ENCODE measurements at regions not wholly inside any gene's neighbourhood (a gene's known extent, or its start where the extent isn't known, plus 50 kb on each side); places are given as distances from the start of the nearest gene placed in this dataset.
"Not testable (repeated sequence)": the region's sequence is repeated elsewhere in the genome, so short reads cannot be mapped to it uniquely, and the experiment has no call there.

DNA sequence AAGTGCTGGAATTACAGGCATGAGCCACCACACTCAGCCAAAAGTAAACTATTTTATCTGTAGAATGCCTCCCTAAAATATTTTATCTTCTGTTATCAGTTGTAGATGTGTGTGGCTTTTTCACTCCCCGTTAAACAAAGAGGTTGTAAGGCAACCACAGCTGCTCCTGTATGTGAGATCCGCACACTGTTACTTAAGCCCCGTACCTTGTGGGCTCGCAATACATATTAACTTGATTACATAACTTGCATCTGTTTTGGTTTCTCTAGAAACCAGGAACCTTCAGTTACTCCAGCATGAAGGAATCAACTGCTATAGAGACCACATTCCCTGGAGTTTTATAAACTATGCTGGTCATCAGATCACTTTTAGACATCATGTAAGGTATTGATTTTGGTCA is 420.1 kb upstream of the SLC35B3 start:
- ChIA-PET CTCF (no interaction called here), POLR2A (no interaction called here)
- no peaks in the 10 kb centered on the region for H3K36me3 Mint-ChIP-seq (ENCODE audit: low read depth)

DNA sequence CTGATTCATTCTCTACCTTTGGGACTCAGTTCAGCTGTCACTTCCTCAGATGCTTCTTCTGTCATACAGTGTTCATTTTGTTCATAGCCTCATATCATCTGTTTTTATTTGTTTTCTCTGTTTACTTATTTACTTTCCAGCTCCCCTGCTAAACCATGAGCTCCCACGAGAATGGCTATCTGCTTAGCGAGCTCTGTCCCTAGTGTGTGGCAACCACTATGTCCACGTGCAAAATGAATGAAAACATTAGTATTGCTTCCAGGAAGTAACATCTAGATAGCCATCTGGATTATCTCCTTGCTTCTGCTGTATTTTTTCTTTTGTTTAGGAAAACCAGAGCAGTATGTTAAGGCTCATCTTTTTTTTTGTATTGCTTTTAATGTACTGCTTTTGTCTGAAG is 417.0 kb upstream of the SLC35B3 start:
- ChIA-PET CTCF (no interaction called here), POLR2A (no interaction called here)
- no peak overlapping the region for H3K27ac Mint-ChIP-seq
- H3K27me3 Mint-ChIP-seq, result no peaks in the 10 kb centered on the region
- H3K9me3 Mint-ChIP-seq, result peaks cover 2% of the 10 kb centered on the region
- H3K36me3 Mint-ChIP-seq (ENCODE audit: low read depth), result no peaks in the 10 kb centered on the region
- no peak overlapping the region for H3K4me3 Mint-ChIP-seq
- no peaks in the 10 kb centered on the region for H3K4me1 Mint-ChIP-seq
- no peak for DNase-seq

More for the DNA sequence above, 420.1 kb upstream of the SLC35B3 start:
- Mint-ChIP-seq H3K9me3 (no peaks in the 10 kb centered on the region), H3K27ac (no peak overlapping the region), H3K4me1 (no peaks in the 10 kb centered on the region), H3K4me3 (no peak overlapping the region), H3K27me3 (no peaks in the 10 kb centered on the region)
- DNase-seq, result no peak

DNA sequence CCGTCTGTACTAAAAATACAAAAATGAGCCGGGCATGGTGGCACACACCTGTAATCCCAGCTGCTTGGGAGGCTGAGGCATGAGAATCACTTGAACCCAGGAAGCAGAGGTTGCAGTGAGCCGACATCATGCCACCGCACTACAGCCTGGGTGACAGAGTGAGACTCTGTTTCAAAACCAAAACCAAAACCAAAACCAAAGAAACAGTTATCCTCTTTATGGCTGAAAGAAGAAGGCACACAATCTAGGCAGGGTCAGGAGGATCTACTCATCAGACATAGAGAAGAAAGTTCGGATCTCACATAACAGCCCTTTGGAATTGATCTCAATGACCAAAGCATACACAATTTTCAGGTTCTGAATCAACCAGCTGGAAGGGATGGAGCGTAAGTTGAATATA is 411.3 kb upstream of the SLC35B3 start:
- H3K36me3 Mint-ChIP-seq (ENCODE audit: low read depth); CTCF ChIA-PET; H3K4me3 Mint-ChIP-seq; H3K9me3 Mint-ChIP-seq; H3K4me1 Mint-ChIP-seq; POLR2A ChIA-PET; H3K27ac Mint-ChIP-seq; H3K27me3 Mint-ChIP-seq; DNase-seq: not testable (repeated sequence)

DNA sequence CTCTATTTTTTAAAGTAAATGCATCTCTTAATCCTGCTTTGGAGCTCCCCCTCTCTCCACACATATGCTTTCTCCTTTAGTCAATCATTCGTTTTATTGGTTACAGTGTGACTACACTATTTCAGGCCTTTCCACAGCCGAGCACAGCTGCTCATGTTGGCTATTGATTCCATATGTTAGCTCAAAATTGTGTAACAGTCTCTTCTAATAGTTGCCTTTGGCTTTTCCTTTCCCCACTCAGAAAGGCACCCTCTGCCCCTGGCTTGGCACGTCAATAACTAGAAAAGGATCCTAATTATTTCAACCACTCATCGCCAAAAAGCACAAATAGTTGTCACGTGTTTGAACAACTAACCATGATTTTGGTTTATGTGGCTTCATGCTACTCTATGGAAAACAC is 410.3 kb upstream of the SLC35B3 start:
- ChIA-PET POLR2A (no interaction called here), CTCF (no interaction called here)
- Mint-ChIP-seq H3K9me3 (peaks cover 2% of the 10 kb centered on the region), H3K27ac (no peak overlapping the region), H3K4me1 (no peaks in the 10 kb centered on the region), H3K27me3 (no peaks in the 10 kb centered on the region), H3K36me3 (ENCODE audit: low read depth) (no peaks in the 10 kb centered on the region), H3K4me3 (no peak overlapping the region)
- no peak for DNase-seq

DNA sequence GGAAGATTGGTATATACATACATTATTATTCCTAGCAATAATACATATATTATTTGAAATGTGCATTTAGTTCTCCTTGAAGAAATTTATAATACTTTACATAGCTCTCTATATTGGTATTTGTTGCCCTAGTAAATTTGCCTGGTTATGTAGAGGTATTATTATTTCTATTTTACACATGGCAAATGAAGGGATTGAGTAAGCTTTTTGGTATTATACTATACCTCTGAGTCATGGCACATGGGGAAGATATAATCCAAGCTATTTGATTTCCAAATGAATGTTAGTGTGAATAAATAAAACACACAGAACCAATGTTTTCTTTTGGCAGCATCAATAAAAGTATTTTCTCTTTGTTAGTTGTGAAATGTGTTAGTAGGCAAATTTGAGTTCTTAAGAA is 409.6 kb upstream of the SLC35B3 start:
- CTCF ChIA-PET, result no interaction called here
- Mint-ChIP-seq H3K4me1 (no peaks in the 10 kb centered on the region), H3K4me3 (no peak overlapping the region), H3K27me3 (no peaks in the 10 kb centered on the region), H3K27ac (no peak overlapping the region), H3K36me3 (ENCODE audit: low read depth) (no peaks in the 10 kb centered on the region), H3K9me3 (peaks cover 4% of the 10 kb centered on the region)
- POLR2A ChIA-PET, result no interaction called here
- no peak for DNase-seq

DNA sequence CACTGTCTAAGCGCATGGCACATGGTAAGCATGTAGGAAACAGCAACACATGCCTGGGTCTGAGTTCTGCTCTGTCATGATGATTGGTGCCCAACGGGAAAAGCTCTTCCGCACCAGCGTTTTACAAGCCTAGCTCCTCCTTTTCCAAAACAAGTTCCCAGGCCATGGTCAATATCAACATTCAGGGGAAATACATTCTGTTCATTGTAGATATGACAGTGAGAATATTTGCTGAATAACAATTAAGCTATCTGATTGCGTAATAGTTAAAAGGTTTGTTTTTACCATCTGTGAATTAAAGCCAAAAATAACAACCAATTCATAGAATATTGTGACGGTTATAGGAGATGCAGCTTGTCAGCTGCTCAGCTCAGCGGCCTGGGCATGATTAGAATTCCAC is 404.3 kb upstream of the SLC35B3 start:
- no peak overlapping the region for H3K4me3 Mint-ChIP-seq
- no peaks in the 10 kb centered on the region for H3K36me3 Mint-ChIP-seq (ENCODE audit: low read depth)
- POLR2A ChIA-PET, result no interaction called here
- H3K27me3 Mint-ChIP-seq, result no peaks in the 10 kb centered on the region
- CTCF ChIA-PET, result no interaction called here
- H3K4me1 Mint-ChIP-seq, result no peaks in the 10 kb centered on the region
- peaks cover 2% of the 10 kb centered on the region for H3K9me3 Mint-ChIP-seq
- DNase-seq, result no peak
- H3K27ac Mint-ChIP-seq, result no peak overlapping the region

DNA sequence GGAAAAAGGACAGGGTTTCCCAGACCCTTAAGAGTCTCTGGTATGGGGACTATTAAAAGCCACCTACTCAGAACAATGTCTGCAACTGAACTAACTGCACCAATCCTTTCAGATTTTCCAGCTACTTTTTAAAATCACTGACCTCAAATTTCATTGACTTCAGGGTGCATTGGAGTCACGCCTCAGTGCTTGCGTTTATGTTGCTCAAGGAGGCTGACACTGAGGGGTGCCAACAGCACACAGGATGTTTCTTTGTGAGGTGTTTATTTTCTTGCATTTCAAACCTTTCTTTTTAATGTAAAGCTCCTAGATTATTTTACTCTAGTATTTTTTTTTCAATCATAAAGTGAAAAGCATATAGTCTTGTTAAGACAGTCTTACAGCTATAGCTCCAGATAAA is 402.0 kb upstream of the SLC35B3 start:
- Mint-ChIP-seq H3K36me3 (ENCODE audit: low read depth) (no peaks in the 10 kb centered on the region), H3K4me1 (no peaks in the 10 kb centered on the region), H3K9me3 (peaks cover 2% of the 10 kb centered on the region), H3K27ac (no peak overlapping the region), H3K4me3 (no peak overlapping the region), H3K27me3 (no peaks in the 10 kb centered on the region)
- DNase-seq, result no peak
- ChIA-PET CTCF (interaction anchor here (0.7 to 0.8 kb wide), 2 partner anchors 34 to 1516 kb away, joined by 3 read pairs; no protein-coding TSS in a partner anchor), POLR2A (no interaction called here)

DNA sequence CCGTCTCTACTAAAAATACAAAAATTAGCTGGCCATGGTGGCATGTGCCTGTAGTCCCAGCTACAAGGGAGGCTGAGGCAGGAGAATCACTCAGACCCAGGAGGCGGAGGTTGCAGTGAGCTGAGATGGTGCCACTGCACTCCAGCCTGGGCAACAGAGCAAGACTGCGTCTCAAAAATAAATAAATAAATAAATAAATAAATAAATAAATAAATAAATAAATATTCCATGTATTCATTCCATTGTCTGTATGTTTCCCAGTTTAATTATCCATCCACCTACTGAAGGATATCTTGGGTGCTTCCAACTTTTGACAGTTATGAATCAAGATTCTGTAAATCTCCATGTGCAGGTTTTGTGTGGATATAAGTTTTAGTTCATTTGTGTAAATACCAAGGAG is 397.4 kb upstream of the SLC35B3 start:
- H3K9me3 Mint-ChIP-seq; H3K36me3 Mint-ChIP-seq (ENCODE audit: low read depth); CTCF ChIA-PET; H3K27ac Mint-ChIP-seq; POLR2A ChIA-PET; DNase-seq; H3K4me3 Mint-ChIP-seq; H3K27me3 Mint-ChIP-seq; H3K4me1 Mint-ChIP-seq: not testable (repeated sequence)

DNA sequence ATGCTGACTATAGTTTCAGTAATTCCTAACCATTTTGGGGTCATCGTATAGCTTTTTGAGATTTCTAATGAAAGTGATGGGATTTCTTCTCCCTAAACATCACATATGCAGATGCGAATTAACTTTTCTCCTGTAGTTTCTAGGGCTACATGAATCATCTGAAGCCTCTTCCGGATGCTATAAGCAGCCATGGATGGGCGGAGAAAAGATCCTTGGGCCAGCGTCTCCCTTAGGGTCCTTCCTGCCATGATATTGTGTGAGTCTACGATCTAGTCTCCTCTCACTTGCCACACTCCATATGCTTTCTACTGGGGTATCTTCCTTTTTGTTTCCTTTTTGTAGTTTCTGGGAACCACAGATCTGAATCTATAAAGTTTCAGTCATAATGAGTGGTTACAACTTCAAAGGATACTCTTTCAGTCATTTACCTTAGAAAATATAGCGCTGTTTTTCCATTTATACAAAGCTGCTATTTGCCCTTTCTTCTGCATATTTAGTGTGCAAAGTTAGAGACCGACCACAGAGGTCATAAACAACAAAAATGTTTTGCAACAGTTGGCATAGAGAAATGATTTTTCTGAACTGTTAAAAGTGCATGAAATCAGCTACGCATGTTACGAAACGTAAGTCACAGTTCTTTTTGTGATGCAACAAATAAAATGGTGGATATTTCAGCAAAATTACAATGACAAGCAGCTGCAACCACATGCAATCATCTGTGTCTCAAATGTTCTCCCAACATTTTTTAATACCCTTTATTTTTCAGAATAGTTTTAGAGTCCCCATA is 396.2 kb upstream of the SLC35B3 start:
- Mint-ChIP-seq H3K36me3 (ENCODE audit: low read depth) (no peaks in the 10 kb centered on the region), H3K4me3 (no peak overlapping the region), H3K27me3 (no peaks in the 10 kb centered on the region), H3K4me1 (no peaks in the 10 kb centered on the region), H3K9me3 (peaks cover 2% of the 10 kb centered on the region), H3K27ac (no peak overlapping the region)
- DNase-seq, result no peak
- ChIA-PET CTCF (no interaction called here), POLR2A (no interaction called here)

DNA sequence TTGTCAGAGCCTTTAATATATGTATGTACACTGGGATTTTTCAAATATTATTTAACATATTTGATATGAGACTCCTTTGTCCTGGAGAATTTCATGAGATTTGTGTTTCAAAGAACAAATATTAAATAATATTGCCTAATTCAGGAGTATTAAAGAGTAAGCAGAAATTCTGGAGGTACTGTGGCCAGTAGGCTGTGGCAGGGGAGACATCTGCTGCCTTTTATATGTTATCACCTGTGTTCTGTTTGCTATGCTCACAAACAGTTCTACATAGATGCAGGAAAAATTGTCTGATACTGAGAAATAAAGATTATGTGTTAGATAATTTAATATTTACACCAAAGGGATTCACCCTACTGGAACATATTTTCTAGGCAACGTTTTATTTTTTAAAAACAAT is 395.4 kb upstream of the SLC35B3 start:
- Mint-ChIP-seq H3K4me1 (no peaks in the 10 kb centered on the region), H3K36me3 (ENCODE audit: low read depth) (no peaks in the 10 kb centered on the region), H3K4me3 (no peak overlapping the region), H3K9me3 (peaks cover 2% of the 10 kb centered on the region), H3K27me3 (no peaks in the 10 kb centered on the region), H3K27ac (no peak overlapping the region)
- DNase-seq, result no peak
- CTCF ChIA-PET, result no interaction called here
- POLR2A ChIA-PET, result no interaction called here

DNA sequence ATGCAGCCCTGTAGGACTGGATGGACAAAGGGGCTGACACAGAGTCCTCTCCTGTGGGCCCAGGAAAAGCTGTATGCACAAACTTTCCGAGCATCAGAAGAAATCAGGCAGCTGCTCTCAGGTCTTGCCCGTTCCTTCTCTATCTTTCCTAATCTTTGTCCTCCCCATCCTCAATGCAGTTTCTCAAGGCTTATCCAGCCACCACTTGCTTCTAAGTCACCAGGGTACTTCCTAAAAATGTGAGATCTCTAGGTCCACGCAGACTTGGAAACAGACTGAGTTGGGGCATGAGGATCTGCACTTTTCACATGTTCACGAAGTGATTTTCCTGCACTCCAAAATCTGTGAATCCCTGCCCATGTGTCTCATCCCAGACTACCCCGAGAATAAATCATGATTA is 394.5 kb upstream of the SLC35B3 start:
- CTCF ChIA-PET, result no interaction called here
- POLR2A ChIA-PET, result no interaction called here

DNA sequence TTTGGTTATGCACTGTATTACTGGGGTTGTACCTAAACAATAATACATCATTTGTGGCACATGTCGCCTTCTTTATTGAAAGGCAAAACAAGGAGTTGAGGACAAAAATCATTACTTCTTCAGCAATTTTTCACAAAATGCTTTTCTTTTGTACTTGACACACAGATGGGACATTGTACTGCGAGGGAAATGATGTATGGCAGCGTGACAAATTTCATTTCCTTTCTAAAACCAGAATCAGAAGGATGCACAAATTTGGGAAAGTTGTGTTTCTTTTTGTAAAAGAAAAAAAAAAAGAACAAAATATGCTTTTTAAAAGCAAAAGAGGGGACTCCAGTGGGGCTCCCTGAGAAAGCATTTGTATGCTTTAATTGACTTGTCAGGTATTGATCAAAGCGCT is 394.0 kb upstream of the SLC35B3 start:
- no peaks in the 10 kb centered on the region for H3K4me1 Mint-ChIP-seq
- no peaks in the 10 kb centered on the region for H3K27me3 Mint-ChIP-seq
- no peak overlapping the region for H3K4me3 Mint-ChIP-seq
- no peak overlapping the region for H3K27ac Mint-ChIP-seq
- ChIA-PET CTCF (no interaction called here), POLR2A (no interaction called here)
- no peak for DNase-seq
- H3K36me3 Mint-ChIP-seq (ENCODE audit: low read depth), result no peaks in the 10 kb centered on the region
- peaks cover 2% of the 10 kb centered on the region for H3K9me3 Mint-ChIP-seq

More for the DNA sequence above, 394.5 kb upstream of the SLC35B3 start:
- no peak for DNase-seq
- Mint-ChIP-seq H3K4me3 (no peak overlapping the region), H3K4me1 (no peaks in the 10 kb centered on the region), H3K9me3 (peaks cover 2% of the 10 kb centered on the region), H3K27me3 (no peaks in the 10 kb centered on the region), H3K36me3 (ENCODE audit: low read depth) (no peaks in the 10 kb centered on the region), H3K27ac (no peak overlapping the region)

DNA sequence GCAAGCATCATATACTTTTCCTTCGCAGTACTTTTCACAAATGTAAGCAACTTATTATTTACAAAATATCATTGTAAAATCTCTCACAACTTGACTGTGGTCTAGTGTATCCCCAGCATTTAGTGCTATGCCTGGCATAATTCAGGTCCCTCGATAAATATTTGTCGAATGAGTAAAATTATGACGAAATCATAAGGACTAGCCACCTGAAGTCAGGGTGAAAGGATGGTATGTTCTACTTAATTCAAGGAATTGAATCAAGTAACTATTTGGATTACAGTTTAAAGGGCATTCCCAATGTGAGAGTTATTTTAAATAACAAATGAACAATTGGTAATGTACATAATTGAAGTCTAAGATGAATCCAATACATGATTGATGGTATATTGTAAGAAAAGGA is 393.0 kb upstream of the SLC35B3 start:
- no peaks in the 10 kb centered on the region for H3K27me3 Mint-ChIP-seq
- CTCF ChIA-PET, result no interaction called here
- peaks cover 2% of the 10 kb centered on the region for H3K9me3 Mint-ChIP-seq
- H3K4me3 Mint-ChIP-seq, result no peak overlapping the region
- DNase-seq, result no peak
- POLR2A ChIA-PET, result no interaction called here
- no peaks in the 10 kb centered on the region for H3K4me1 Mint-ChIP-seq
- no peak overlapping the region for H3K27ac Mint-ChIP-seq
- no peaks in the 10 kb centered on the region for H3K36me3 Mint-ChIP-seq (ENCODE audit: low read depth)

DNA sequence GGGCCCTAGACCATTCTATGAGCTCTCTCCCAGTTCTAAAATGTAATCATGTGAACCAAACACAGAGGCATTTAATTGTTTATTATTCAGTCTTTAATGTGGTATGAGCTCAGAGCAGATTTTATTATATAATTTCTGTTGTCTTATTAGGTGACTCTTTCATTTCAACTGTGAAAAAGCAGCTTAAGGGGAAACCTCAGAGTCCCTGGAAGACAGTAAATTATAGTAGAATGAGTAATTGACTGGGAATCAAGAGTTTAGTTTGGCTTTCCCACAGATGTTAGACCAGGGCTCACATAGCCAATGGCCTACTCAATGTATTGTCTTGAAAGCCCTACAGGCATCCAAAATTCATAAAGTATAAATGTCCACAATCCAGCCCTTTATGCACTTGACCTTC is 390.4 kb upstream of the SLC35B3 start:
- ChIA-PET CTCF (no interaction called here), POLR2A (no interaction called here)
- no peak for DNase-seq
- Mint-ChIP-seq H3K9me3 (peaks cover 2% of the 10 kb centered on the region), H3K4me1 (no peaks in the 10 kb centered on the region), H3K4me3 (no peak overlapping the region), H3K27me3 (no peaks in the 10 kb centered on the region), H3K36me3 (ENCODE audit: low read depth) (no peaks in the 10 kb centered on the region), H3K27ac (no peak overlapping the region)

All from activated CD4-positive, alpha-beta T cell treated with anti-CD3 and anti-CD28 coated beads, Interleukin-2, amount 10 ng/mL, durations not matched to agents 7 days and 5 days (primary cell).